GM12872 (cell line): ENCODE measurements at regions not wholly inside any gene's neighbourhood (a gene's known extent, or its start where the extent isn't known, plus 50 kb on each side); places are given as distances from the start of the nearest gene placed in this dataset.

Source experiments
- CTCF ChIP-seq: IDR thresholded peaks from 3 replicates; pipeline ENCODE4 v1.5.1; 2011; ENCODE audit warnings: low read depth, mild to moderate bottlenecking, low read length, moderate library complexity; ENCODE audit not compliant: insufficient read depth

GRCh38 chr4:119748853-119749252 lies 120.2 kb upstream of the PDE5A start:
- no peak for TF ChIP-seq CTCF

- TF ChIP-seq CTCF, result no peak
Measured at GRCh38 chr4:119746951-119747350, 118.3 kb upstream of the PDE5A start.

GRCh38 chr4:119745351-119745750 lies 116.7 kb upstream of the PDE5A start:
- TF ChIP-seq CTCF, result no peak

- no peak for TF ChIP-seq CTCF
Measured at GRCh38 chr4:119744580-119744979, 116.0 kb upstream of the PDE5A start.

- TF ChIP-seq CTCF, result no peak
Measured at GRCh38 chr4:119743644-119744043, 115.0 kb upstream of the PDE5A start.

- TF ChIP-seq CTCF, result no peak
Measured at GRCh38 chr4:119739796-119740195, 111.2 kb upstream of the PDE5A start.

GRCh38 chr4:119738901-119739300 lies 110.3 kb upstream of the PDE5A start:
- TF ChIP-seq CTCF, result no peak

GRCh38 chr4:119736559-119736958 lies 108.0 kb upstream of the PDE5A start:
- TF ChIP-seq CTCF, result no peak
